GM23338 (cell line): ENCODE measurements at regions not wholly inside any gene's neighbourhood (a gene's known extent, or its start where the extent isn't known, plus 50 kb on each side); places are given as distances from the start of the nearest gene placed in this dataset.

Experiments used
- ATAC-seq: fragments of 200-7000 bp; cut with Tn5 transposase; 3 replicates; pipeline ENCODE4 v1.9.1; 2020
- DNase-seq: peaks from one replicate; pipeline ENCODE4 v3.0.0-alpha.2; 2015; ENCODE audit warnings: low spot score
- H2AFZ ChIP-seq: fragments of 200-600 bp; sonication (generic); 2 replicates; pipeline ENCODE4 v1.8.0; 2016; ENCODE audit warnings: antibody characterized with exemption, mild to moderate bottlenecking, moderate library complexity
- H3F3A ChIP-seq: fragments of 200-600 bp; sonication (generic); replicated peaks from 2 replicates; pipeline ENCODE4 v1.8.0; 2017; ENCODE audit warnings: antibody characterized with exemption, mixed run types, low read depth
- H3K27ac ChIP-seq: fragments of 200-600 bp; sonication (generic); 2 replicates; pipeline ENCODE4 v1.6.1; 2016; ENCODE audit warnings: low read depth
- H3K27me3 ChIP-seq: fragments of 200-600 bp; sonication (generic); 2 replicates; pipeline ENCODE4 v1.8.0; 2016; ENCODE audit warnings: mild to moderate bottlenecking, mixed run types, moderate library complexity; ENCODE audit not compliant: insufficient read depth
- H3K36me3 ChIP-seq: fragments of 200-600 bp; sonication (generic); 2 replicates; pipeline ENCODE4 v1.8.0; 2016; ENCODE audit warnings: mild to moderate bottlenecking; ENCODE audit not compliant: insufficient read depth
- H3K4me1 ChIP-seq: fragments of 200-600 bp; sonication (generic); 2 replicates; pipeline ENCODE4 v1.8.0; 2016; ENCODE audit warnings: mild to moderate bottlenecking, moderate library complexity; ENCODE audit not compliant: insufficient read depth
- H3K4me2 ChIP-seq: fragments of 200-600 bp; sonication (generic); 2 replicates; pipeline ENCODE4 v1.7.1; 2017; ENCODE audit warnings: mixed run types
- H3K4me3 ChIP-seq: fragments of 200-600 bp; sonication (generic); 2 replicates; pipeline ENCODE4 v1.6.1; 2016; ENCODE audit warnings: mixed run types
- H3K79me2 ChIP-seq: fragments of 200-600 bp; sonication (generic); replicated peaks from 2 replicates; pipeline ENCODE4 v1.8.0; 2017; ENCODE audit warnings: mild to moderate bottlenecking; ENCODE audit not compliant: insufficient read depth
- H3K9me2 ChIP-seq: fragments of 200-600 bp; sonication (generic); 2 replicates; pipeline ENCODE4 v1.8.0; 2017; ENCODE audit not compliant: insufficient read depth
- H4K20me1 ChIP-seq: fragments of 200-600 bp; sonication (generic); replicated peaks from 2 replicates; pipeline ENCODE4 v1.8.0; 2017; ENCODE audit warnings: mild to moderate bottlenecking; ENCODE audit not compliant: insufficient read depth
- H3K27ac Mint-ChIP-seq: 2 replicates; pipeline ENCODE4 v1.8.0; 2020; ENCODE audit warnings: inconsistent platforms, mild to moderate bottlenecking, moderate library complexity, mixed read lengths
- H3K27me3 Mint-ChIP-seq: 3 replicates; pipeline ENCODE4 v1.8.0; 2022; ENCODE audit warnings: low read depth, mild to moderate bottlenecking, moderate library complexity, mixed read lengths, inconsistent platforms; ENCODE audit not compliant: insufficient read depth, poor library complexity
- H3K36me3 Mint-ChIP-seq: 3 replicates; pipeline ENCODE4 v1.8.0; 2021; ENCODE audit warnings: low read depth, mild to moderate bottlenecking, inconsistent platforms, moderate library complexity, mixed read lengths
- H3K4me1 Mint-ChIP-seq: 3 replicates; pipeline ENCODE4 v1.8.0; 2020; ENCODE audit warnings: mild to moderate bottlenecking, inconsistent platforms, mixed read lengths
- H3K4me3 Mint-ChIP-seq: 3 replicates; pipeline ENCODE4 v1.8.0; 2021; ENCODE audit warnings: moderate library complexity, mild to moderate bottlenecking, inconsistent platforms, mixed read lengths
- H3K9me3 Mint-ChIP-seq: 3 replicates; pipeline ENCODE4 v1.8.0; 2020; ENCODE audit warnings: moderate library complexity, mild to moderate bottlenecking, inconsistent platforms, mixed read lengths
- CREB1 ChIP-seq: fragments of 250-450 bp; sonication (Bioruptor Pico); IDR thresholded peaks from 2 replicates; pipeline ENCODE4 v1.5.0; 2020; ENCODE audit warnings: low read depth, mild to moderate bottlenecking, moderate library complexity
- CTCF ChIP-seq, 2 experiments: fragments of 200-600 bp in 1 of 2; sonication (generic) in 1 of 2; conservative IDR thresholded peaks; 2 replicates each; pipeline versions ENCODE4 v1.5.1 to v1.6.1; 2016 to 2017; ENCODE audit warnings: antibody characterized with exemption in 2 of 2, low read depth in 2 of 2, mild to moderate bottlenecking in 2 of 2, moderate library complexity in 1 of 2
- EZH2 ChIP-seq: fragments of 200-600 bp; sonication (generic); IDR thresholded peaks from one replicate; pipeline ENCODE4 v1.8.0; 2017; ENCODE audit warnings: antibody characterized with exemption, mild to moderate bottlenecking, low read depth; ENCODE audit not compliant: unreplicated experiment
- EZH2phosphoT487 ChIP-seq: fragments of 200-600 bp; sonication (generic); IDR thresholded peaks from one replicate; pipeline ENCODE4 v1.8.1; 2018; ENCODE audit warnings: antibody characterized with exemption; ENCODE audit not compliant: unreplicated experiment
- ZNF331 ChIP-seq: fragments of 250-450 bp; sonication (Bioruptor Pico); IDR thresholded peaks from 2 replicates; pipeline ENCODE4 v1.5.0; 2020; ENCODE audit warnings: low read depth, mild to moderate bottlenecking, moderate library complexity
- TF ChIP-seq, protein P1 (sequence below): IDR thresholded peaks from one replicate; pipeline ENCODE4 v1.6.1; 2018; ENCODE audit warnings: antibody characterized with exemption; ENCODE audit not compliant: unreplicated experiment
- TF ChIP-seq, protein P2 (sequence below): IDR thresholded peaks from 2 replicates; pipeline ENCODE4 v1.6.1; 2016; ENCODE audit warnings: antibody characterized with exemption
- TF ChIP-seq, protein P3 (sequence below): fragments of 250-450 bp; sonication (Bioruptor Pico); IDR thresholded peaks from 2 replicates; pipeline ENCODE4 v1.5.0; 2020; ENCODE audit warnings: mild to moderate bottlenecking, moderate library complexity

DNA sequence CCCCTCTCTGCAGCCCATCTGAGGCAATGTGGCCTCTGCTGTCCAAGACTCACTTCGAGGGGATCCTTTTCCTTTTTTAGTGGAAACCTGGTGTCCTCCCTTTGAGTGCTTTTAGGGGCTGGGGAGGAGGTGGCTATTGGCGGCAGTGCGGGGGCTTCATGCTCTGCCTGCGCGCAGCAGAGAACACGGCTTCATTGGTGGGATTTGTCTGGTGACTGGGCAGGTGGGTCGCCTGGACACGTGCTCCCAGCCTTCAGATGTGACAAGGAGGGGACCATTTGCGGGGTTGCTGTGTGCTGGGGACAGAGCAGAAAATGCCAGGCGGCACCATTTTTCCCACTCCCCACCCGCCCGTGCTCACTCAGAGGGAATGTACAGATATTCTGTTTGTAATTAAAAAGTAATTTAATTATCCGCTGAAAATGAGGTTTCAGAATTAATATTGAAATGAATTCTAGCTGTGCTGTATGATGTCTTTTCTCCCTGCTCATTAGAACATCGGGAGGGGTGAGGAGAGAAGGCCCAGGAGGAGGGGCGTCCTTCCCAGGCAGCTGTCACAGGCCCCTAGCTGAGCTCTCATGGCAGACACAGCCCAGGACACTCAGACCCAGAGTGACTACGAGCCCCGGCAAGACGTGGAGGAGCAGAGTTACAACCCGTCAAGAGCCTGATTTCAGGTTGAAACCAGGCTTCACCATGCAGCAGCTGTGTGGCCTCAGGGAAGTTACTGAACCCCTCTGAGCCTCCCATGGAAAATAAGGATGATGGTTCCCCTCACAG, 417.2 kb upstream of the SULF2 start (continued):
- TF ChIP-seq CTCF (conservative IDR thresholded peaks at IDR 0.05; ENCODE audit: low read depth in 2 of 2) (no peak), EZH2phosphoT487 (no peak), ZNF331 (no peak), EZH2 (no peak)
- TF ChIP-seq, protein P1, sequence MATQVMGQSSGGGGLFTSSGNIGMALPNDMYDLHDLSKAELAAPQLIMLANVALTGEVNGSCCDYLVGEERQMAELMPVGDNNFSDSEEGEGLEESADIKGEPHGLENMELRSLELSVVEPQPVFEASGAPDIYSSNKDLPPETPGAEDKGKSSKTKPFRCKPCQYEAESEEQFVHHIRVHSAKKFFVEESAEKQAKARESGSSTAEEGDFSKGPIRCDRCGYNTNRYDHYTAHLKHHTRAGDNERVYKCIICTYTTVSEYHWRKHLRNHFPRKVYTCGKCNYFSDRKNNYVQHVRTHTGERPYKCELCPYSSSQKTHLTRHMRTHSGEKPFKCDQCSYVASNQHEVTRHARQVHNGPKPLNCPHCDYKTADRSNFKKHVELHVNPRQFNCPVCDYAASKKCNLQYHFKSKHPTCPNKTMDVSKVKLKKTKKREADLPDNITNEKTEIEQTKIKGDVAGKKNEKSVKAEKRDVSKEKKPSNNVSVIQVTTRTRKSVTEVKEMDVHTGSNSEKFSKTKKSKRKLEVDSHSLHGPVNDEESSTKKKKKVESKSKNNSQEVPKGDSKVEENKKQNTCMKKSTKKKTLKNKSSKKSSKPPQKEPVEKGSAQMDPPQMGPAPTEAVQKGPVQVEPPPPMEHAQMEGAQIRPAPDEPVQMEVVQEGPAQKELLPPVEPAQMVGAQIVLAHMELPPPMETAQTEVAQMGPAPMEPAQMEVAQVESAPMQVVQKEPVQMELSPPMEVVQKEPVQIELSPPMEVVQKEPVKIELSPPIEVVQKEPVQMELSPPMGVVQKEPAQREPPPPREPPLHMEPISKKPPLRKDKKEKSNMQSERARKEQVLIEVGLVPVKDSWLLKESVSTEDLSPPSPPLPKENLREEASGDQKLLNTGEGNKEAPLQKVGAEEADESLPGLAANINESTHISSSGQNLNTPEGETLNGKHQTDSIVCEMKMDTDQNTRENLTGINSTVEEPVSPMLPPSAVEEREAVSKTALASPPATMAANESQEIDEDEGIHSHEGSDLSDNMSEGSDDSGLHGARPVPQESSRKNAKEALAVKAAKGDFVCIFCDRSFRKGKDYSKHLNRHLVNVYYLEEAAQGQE, result no peak

GRCh38 chr20:48201885-48202284, 416.6 kb upstream of the SULF2 start:
- H3K9me3 Mint-ChIP-seq, result no peaks in the 10 kb centered on the region
- peaks cover 2% of the 10 kb centered on the region for H3K27me3 Mint-ChIP-seq
- ATAC-seq, result no peak
- DNase-seq, result no peak
- Histone ChIP-seq H4K20me1 (no peaks in the 10 kb centered on the region), H2AFZ (no peak overlapping the region), H3K4me2 (no peak overlapping the region), H3K27ac (no peak overlapping the region), H3K9me2 (no peaks in the 10 kb centered on the region), H3K27me3 (no peaks in the 10 kb centered on the region), H3K4me1 (no peaks in the 10 kb centered on the region), H3K36me3 (no peaks in the 10 kb centered on the region), H3F3A (no peaks in the 10 kb centered on the region), H3K4me3 (no peak overlapping the region), H3K79me2 (no peaks in the 10 kb centered on the region)
- no peaks in the 10 kb centered on the region; the same call in 2 of the 3 replicates for H3K4me1 Mint-ChIP-seq
- no peak overlapping the region for H3K27ac Mint-ChIP-seq
- no peaks in the 10 kb centered on the region; the same call in 2 of the 3 replicates for H3K36me3 Mint-ChIP-seq
- H3K4me3 Mint-ChIP-seq, result no peak overlapping the region
- no peak for TF ChIP-seq CREB1 (CRISPR knock-in tag)
- TF ChIP-seq, protein P2, sequence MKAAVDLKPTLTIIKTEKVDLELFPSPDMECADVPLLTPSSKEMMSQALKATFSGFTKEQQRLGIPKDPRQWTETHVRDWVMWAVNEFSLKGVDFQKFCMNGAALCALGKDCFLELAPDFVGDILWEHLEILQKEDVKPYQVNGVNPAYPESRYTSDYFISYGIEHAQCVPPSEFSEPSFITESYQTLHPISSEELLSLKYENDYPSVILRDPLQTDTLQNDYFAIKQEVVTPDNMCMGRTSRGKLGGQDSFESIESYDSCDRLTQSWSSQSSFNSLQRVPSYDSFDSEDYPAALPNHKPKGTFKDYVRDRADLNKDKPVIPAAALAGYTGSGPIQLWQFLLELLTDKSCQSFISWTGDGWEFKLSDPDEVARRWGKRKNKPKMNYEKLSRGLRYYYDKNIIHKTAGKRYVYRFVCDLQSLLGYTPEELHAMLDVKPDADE, result no peak
- TF ChIP-seq, protein P3, sequence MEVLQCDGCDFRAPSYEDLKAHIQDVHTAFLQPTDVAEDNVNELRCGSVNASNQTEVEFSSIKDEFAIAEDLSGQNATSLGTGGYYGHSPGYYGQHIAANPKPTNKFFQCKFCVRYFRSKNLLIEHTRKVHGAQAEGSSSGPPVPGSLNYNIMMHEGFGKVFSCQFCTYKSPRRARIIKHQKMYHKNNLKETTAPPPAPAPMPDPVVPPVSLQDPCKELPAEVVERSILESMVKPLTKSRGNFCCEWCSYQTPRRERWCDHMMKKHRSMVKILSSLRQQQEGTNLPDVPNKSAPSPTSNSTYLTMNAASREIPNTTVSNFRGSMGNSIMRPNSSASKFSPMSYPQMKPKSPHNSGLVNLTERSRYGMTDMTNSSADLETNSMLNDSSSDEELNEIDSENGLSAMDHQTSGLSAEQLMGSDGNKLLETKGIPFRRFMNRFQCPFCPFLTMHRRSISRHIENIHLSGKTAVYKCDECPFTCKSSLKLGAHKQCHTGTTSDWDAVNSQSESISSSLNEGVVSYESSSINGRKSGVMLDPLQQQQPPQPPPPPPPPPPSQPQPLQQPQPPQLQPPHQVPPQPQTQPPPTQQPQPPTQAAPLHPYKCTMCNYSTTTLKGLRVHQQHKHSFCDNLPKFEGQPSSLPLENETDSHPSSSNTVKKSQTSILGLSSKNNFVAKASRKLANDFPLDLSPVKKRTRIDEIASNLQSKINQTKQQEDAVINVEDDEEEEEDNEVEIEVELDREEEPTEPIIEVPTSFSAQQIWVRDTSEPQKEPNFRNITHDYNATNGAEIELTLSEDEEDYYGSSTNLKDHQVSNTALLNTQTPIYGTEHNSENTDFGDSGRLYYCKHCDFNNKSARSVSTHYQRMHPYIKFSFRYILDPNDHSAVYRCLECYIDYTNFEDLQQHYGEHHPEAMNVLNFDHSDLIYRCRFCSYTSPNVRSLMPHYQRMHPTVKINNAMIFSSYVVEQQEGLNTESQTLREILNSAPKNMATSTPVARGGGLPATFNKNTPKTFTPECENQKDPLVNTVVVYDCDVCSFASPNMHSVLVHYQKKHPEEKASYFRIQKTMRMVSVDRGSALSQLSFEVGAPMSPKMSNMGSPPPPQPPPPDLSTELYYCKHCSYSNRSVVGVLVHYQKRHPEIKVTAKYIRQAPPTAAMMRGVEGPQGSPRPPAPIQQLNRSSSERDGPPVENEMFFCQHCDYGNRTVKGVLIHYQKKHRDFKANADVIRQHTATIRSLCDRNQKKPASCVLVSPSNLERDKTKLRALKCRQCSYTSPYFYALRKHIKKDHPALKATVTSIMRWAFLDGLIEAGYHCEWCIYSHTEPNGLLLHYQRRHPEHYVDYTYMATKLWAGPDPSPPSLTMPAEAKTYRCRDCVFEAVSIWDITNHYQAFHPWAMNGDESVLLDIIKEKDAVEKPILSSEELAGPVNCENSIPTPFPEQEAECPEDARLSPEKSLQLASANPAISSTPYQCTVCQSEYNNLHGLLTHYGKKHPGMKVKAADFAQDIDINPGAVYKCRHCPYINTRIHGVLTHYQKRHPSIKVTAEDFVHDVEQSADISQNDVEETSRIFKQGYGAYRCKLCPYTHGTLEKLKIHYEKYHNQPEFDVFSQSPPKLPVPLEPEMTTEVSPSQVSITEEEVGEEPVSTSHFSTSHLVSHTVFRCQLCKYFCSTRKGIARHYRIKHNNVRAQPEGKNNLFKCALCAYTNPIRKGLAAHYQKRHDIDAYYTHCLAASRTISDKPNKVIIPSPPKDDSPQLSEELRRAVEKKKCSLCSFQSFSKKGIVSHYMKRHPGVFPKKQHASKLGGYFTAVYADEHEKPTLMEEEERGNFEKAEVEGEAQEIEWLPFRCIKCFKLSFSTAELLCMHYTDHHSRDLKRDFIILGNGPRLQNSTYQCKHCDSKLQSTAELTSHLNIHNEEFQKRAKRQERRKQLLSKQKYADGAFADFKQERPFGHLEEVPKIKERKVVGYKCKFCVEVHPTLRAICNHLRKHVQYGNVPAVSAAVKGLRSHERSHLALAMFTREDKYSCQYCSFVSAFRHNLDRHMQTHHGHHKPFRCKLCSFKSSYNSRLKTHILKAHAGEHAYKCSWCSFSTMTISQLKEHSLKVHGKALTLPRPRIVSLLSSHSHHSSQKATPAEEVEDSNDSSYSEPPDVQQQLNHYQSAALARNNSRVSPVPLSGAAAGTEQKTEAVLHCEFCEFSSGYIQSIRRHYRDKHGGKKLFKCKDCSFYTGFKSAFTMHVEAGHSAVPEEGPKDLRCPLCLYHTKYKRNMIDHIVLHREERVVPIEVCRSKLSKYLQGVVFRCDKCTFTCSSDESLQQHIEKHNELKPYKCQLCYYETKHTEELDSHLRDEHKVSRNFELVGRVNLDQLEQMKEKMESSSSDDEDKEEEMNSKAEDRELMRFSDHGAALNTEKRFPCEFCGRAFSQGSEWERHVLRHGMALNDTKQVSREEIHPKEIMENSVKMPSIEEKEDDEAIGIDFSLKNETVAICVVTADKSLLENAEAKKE, result no peak
